ENCODE measurements at regions not wholly inside any gene's neighbourhood (a gene's known extent, or its start where the extent isn't known, plus 50 kb on each side); places are given as distances from the start of the nearest gene placed in this dataset.

DNA sequence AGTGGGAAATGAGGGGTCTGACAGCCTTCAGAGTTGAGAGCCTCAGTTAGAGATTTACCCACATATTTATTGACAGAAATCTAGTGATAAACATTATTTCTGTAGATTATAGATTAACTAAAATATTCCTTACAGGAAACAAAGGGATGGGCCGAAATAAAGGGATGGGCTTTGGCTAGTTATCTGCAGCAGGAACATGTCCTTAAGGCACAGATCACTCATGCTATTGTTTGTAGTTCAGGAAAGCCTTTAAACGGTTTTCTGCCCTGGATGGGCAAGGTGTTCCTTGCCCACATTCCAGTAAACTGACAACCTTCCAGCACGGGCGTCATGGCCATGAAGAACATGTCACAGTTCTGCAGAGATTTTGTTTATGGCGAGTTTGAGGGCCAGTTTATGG lies 154.8 kb upstream of the TOM1L1 start:
- no peak for DNase-seq

DNA sequence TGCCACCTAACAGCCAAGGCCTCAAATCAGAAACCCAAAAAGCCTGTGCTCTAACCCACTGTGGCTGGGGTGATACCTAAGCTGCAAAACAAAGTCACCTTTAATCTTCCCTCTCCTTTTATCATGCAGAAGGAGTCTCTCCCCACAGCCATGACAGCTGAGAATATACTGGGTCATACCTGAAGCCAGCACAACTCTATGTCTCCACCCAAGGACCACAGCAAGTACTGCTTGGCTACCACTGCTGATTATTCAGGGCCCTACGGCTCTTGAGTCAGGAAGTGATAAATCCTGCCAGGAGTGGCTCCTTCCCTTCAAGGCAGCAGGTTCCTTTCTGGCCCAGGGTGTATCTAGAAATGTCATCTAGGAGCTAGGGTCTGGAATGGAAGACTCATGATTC lies 151.5 kb upstream of the TOM1L1 start:
- DNase-seq = no peak

DNA sequence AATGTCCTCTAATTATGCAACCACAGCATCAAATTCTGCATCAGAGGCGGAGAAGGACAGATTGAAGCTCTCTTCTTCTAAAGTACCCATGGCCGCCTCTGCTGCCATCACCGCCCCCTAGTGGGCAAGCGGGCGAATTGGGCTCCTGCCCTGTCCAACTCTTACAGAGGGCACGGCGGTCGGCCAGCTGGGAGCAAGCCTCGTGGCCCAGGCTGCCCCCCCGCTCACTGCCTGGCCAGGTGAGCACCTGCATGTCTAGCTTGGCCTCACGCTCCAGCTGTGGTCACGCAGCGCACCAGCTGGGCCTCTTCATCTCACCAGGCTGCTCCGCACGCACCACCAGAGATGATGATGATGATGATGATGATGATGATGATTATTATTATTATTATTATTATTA lies 146.1 kb upstream of the TOM1L1 start:
- peak; percentile 1 for DNase-seq

DNA sequence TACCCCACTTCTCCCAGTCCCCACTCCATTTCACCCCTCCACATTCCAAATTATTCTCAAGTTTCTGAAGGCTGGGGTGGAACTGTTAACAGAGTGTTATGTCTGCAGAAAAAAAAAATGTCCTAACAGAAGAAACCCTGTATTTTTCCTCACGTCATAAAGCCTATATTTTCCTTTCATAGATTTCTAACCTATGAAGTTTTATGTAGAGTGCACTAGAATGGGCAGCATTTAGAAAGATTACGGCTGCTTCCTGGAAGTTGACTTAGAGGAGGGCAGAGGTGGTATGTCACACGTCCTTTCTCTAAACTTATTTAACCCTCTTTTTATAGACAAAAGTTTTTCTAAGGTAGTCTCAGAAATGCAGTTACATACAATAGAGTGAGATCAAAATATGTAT lies 139.8 kb upstream of the TOM1L1 start:
- no peak for DNase-seq

DNA sequence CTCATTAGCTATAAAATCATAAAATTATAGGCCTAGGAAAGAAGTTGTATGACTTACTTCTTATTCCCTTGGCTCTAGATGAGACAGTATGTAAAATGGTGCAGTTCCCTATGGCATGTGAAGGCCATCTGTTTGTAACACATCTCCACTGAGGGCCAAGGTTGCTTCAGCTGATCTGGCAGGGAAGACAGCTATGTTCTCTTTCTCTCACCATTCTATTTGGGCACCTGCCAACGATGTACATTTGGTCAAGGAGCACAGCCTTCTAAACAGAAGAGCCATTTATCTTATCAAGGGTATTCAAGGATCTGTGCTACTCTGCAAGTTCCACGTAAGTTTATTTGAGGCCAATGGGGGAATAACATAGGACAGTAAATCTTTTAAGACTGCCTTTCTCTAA lies 129.8 kb upstream of the TOM1L1 start:
- no peak for DNase-seq

DNA sequence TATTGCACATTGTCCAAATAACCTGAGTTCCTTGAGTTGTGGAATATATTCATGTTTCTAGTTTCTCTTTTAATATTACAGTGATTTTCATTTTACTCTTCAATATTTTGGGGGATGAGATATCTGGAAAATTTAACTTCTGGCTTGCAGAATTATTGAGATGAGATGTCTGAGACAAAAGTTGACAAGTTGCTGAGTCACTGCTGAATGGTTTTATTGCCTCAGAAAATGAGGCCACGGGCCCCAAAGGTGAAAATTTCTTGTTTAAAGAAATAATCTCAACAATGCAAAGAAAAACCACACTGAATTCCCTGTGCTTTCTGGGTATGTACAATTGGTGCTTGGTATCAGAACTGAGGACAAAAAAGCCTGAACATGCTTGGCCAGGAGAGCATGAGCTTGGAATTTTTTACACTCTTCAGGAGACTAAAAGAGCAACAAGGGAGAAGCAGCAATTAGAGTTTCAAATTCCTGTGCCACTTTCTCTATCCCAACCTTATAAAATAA lies 129.2 kb upstream of the TOM1L1 start:
- DNase-seq = no peak

DNA sequence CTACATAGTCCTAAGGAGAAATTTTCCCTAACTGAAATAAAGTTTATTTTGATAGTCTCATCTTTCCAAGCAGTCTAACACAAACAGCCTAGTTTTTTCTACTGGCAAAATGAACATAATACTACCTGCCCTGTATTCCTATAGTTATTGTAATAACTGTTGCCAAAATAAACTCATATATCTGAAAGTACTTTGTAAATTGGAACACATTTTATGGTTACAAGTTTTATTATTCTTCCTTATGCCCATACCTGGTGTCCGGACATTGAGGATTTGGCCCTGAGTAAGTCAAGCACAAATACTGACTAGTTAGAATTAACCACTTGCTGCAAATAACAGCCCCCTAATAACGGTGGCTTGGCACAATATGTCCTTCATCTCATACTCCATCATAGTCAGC lies 120.4 kb upstream of the TOM1L1 start:
- DNase-seq = no peak

DNA sequence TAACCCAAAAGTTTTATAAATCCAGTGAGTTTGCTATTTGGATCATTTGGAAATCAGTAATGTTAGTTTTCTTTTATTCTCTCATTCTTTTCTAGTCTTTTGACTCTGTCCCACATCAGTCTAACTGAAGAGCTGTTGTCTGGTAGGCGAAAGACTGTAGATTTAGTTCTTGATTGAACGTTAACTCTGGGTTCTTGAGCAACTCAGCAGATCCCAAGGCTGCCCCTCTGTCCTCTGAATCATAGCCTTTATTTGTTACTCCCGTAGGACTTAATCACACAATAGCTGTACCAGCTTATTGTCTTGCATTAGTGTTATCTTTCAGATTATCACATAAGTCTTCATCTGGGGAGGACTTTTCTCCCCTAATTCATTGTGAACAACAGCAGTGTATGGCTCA lies 119.3 kb upstream of the TOM1L1 start:
- no peak for DNase-seq

DNA sequence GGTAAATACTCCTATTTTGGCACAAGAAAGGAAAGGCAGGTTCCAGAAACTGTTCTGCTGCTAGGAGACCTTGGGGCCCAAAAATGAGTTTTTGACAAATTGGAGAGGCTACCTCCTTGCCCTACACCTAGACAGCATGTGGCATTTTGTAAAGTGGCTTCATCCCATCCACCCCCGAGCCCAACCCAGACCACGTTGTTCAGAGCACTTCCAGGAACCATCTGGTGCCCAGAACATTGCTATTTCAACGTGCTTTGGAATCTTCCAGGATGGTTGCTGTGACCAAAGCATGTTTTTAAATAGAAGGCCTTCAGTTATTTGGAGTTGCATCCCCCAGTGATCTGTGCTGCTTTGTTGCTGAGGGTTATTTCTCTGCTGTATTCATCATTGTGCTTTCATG lies 116.3 kb upstream of the TOM1L1 start:
- no peak for DNase-seq

DNA sequence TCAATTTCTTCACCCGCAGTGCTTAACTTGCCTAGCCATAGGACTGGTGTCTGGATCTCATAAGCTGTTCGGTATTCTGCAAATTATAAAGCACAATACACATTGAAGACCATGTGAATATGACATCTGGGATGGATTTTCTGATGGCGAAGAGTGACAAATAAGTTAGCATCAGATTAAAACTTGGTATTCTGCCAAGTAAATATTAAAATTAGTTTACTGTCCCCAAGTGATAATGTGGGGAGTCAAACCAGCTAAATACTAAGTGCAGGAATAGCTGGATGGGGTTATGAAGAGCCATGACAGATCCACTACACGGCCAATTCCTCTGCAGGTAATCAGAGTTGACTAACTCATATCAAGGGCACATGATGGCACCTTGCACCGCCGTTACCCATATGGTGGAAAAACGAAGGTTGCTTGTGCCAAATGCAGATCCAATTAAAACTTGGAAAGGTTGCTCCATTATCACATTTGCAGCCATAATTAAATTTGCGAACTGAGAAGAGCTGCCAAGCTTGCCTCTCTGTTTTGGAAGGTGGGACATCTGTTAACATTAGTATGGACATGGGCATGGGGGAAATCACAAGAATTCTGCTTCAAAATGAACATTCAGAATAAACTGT lies 114.9 kb upstream of the TOM1L1 start:
- DNase-seq = no peak

DNA sequence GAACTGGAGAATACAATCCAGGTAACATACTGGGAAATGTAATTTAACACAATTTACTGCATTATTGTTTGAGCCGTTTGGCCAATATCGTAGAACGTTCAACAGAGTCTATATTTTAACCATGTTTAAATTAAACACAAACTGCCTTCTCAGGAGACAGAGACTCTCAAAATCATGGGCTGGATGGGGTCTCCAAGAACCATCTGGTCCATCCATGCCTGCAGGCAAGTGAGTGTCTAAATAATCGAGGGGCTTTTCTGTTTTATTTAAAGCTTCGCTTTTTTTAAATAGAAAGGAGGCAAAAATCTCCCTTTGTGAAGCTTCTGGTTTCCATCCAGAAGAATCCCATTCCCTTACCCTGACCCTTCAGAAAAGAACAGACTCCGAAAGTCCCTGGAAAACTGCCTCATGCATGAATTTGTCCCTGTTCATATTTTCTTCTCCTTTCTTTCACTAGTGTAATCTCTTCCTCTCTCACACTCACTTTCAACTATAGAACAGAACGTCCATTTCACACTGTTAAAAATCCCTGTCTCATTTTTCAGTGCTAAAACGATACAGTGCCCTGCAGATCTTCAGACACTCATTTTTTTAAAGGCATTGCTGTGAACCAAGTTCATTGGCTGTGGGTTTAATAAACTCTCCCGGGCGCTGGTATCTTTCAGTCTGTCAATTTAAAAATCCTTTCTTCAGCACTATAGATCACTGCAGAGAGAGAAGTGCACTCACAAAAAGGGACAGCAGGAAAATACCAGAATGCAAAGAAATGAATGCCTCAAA lies 111.4 kb upstream of the TOM1L1 start:
- DNase-seq = no peak

DNA sequence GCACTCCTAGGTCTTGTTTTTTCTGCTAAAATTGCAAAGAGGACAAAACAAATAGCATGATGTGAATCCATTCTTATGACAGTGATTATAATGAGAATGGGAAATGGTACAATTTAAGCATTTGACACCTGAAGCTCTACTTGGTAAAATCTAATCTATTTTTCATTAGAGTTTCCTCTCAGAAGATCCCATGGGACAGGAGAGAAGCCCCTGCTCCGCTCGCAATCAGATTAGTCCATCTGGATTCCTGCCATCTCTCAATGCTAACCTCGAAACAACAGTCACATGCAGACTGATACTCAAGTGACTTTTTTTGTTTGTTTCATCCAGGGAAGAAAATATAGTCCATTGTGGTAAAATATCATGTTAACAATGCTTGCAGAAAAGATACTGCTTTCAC lies 107.4 kb upstream of the TOM1L1 start:
- no peak for DNase-seq

DNA sequence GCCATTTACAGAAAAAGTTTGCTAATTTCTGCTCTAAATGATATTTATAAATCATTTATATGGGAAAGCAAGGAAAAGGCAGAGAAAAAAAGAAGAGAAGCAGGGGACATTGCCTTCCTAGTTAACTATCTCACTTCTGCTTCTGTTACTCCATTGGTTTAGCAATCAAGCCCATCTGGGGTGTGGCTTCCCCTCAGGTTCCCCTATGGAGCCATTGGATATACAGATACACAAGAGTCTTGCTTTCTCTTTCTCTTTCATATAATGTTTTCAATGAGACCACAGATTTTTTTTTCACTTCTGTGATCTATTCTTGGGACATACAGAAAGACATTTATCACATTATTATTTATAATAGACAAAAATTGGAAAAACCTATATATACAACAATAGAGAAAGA lies 105.6 kb upstream of the TOM1L1 start:
- no peak for DNase-seq

DNA sequence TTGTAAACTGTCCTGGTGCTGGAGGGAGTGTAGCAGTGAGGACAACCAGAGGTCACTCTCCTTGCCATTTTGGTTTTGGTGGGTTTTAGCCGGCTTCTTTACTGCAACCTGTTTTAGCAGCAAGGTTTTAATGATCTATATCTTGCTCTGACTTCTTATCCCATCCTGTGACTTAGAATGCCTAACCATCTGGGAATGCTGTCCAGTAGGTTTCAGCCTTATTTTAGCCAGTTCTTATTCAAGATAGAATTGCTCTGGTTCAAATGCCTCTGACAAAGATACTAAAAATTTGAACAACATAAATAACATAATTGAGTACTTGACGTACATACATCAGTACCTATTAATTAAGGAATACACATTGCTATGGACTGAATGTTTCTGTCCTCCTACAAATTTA lies 93.3 kb upstream of the TOM1L1 start:
- no peak for DNase-seq

DNA sequence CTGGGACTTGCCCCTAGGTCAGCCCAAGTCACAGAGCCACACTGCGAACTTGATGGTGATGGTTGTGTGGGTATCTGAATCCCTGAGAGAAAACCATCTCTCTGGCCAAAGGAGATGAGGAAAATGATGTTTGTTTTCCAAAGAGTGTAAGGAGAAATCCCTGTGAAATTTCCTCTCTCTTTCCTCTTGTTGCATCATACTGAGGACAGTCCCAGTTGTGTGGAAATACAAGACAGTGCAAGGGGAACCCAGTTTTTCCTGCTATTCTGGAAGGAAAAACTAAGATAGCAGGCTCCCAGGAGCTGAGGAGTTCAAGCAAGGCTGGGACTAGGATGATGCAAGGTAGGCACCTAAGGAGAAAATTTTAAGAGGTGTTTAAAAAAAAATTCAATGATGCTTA lies 86.8 kb upstream of the TOM1L1 start:
- DNase-seq = no peak

DNA sequence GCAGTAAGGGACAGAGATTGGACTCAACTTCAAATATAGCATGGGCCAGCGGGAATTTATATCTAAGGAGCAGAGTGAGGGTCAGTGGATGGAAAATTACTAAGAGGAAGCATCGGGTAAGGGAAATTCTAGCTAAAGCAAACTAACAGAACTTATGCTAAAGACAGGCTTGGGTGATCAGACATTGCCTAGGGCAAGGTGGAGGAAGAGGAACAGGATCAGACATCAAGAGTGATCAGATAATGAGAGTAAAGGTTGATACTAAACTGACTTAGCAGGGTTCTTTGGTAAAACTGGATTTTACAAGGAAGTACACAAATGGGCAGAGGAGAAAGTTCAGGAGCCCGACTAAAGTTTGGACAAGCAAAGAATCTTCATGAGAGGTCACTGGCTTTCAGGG lies 86.3 kb upstream of the TOM1L1 start:
- DNase-seq = no peak

DNA sequence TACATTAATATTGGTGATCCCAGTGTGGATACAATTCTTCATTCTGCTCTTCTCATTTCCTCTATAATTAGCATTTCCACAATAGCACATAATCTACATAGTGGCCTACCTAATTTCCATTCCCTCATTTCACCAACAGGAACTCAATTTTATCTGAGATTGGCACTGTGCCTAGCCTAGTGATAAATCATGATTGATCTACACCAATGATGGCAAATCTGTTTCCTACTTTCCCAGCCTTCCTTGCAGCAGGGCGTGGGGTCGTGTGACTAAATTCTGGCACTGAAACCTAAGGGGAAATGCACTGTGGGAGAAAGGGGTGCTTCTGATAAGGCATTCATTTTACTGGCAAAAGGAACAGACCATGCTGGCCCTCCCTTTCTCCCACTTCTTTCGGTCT lies 66.6 kb upstream of the TOM1L1 start:
- DNase-seq = no peak

DNA sequence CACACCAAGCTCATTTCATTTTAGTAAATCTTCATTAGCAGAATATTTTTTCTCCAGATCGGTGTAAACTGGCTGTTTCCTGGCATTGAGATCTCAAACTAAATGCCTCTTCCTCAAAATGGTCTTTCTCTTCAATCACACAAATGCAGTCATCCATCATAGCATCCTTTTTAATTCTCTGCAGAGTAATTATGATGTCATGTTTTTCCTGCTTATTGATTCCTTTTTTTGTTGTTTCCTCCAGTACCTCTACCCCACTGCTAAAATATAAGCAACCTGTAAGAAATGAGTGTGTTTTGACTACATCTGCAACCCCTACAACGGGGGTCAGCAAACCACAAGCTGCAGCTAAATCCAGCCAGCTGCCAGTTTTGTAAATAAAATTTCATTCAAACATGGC lies 65.6 kb upstream of the TOM1L1 start:
- no peak for DNase-seq

DNA sequence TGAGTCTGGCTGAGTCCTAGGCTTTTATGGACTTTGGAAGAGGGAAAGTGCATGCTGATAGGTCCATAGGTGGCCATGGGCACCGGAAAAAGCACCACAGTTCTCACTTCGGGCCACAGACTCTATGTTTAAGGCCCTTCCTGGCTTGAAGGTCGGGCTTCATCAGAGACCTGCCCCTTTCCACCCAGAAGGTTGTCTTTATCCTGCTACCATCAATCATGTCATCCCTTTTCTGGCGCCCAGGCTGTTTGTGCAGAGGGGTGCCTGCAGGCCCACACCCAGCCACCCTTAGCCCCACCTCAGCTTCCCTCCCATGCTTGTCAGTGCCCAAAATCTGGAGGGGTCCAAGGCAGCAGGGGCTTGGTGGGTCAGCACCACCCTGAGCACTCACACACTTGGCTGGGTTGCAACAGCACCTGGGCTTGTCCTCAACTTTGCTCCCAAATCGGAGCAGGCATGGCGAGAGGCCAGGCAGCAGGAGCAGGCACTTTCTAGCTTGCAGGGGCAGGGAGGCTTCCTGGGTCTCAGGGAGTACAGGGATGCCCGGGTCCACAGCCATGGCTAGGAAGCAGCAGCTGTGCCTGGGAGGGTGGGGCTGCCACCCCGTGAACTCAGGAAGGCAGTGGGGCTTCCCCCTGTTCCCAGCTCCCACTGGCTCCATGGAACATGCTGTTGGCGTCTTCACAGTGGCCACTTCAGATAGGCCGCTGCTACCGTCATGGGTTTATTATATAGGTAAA lies 63.8 kb upstream of the TOM1L1 start:
- DNase-seq = no peak

DNA sequence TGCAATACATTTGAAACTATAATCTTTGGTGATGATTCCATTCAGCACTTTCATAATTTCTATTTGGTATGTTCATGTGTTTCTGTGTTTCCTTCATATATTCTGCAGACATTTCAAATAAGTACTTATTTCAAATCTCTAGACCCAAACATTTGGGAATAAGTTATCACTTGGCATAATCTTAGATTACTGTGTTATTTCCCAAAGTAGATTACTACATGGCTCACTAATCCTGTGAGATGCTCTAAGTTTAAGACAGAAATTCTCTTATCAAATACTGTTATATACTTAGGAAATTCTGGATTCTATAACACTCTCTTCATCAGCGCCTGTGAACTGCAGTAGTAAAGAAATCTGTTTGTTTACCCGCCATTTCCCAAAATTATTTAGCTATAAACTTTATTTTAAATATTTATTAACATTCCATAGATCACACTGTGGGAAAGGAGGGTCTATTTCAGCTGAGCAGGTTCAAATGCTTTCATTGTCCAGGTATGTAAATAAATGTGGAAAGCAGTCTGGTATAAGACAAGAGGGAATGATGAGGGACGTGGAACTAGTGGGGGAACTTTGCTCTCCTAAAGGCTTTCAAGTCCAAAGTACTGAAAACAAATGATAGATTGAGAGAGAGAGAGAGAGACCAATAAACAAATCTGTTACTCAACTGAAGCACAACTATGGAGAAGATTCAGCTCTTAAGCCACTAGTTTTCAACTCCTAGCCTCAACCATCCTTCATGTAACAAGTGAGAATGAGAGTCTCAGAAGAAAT lies 61.8 kb upstream of the TOM1L1 start:
- no peak for DNase-seq

DNA sequence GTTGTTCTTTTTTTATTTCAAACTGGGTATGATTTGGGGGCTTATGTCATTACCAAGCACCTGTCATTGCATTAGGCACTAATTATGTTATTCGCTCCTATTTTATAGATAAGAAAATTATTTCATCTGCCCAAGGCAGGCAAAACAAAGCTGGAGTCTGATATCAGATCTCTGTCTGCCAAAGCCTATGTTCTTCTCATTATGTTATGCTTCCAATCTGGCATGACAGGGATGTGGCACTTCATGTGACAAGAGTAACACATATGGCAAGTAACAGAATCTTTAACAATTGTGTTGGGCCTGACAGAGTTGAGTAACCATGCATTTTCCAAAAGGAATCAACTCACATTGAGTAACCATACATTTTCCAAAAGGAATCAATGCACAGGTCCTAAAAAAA lies 61.2 kb upstream of the TOM1L1 start:
- DNase-seq = no peak

DNA sequence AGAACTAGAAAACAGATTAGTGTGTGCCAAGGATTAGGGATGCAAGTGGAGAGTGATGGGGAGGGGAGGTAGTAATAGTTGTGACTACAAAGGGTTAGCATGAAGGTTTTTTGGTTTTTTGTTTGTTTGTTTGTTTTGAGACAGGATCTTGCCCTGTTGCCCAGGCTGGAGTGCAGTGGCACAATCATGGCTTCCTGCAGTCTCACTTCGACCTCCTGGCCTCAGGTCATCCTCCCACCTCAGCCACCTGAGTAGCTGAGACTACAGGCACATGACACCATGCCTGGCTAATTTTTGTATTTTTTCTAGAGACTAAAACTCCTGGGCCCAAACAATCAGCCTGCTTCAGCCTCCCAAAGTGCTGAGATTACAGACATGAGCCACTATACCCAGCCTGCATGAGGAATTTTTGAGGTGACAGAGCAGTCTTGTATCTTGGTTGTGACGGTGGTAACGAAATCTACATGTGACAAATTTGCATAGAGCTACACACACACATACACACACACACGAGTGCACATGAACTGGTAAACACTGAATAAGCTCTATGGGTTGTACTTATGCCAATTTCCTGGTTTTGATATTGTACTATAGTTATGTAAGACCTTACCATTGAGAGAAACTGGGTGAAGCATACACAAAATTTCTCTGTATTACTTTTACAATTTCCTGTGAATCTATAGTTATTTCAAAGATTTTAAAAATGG lies 59.6 kb upstream of the TOM1L1 start:
- DNase-seq = no peak

DNA sequence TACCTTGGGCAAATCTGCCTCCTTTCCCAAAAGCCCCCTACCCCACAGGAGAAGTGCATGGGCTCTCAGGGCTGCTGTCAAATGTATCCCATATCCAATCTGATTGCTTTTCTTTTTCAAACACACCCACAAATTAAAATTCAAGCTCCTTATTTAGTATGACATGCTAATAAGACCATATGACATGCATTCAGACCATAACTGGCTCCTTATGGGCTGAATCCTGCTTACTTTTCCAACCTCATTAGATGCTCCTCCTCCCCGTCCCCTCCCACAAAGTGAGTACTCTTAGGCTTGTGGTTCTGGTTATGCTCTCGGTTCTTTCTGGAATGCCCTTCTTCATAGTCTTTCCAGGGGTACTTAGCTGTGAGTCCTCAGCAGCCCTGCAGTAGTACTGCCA lies 59.0 kb upstream of the TOM1L1 start:
- DNase-seq = no peak

Measured in stimulated activated CD4-positive, alpha-beta T cell treated with anti-CD3 and anti-CD28 coated beads, Interleukin-1b, Interleukin-23, amount 100 ng/mL, for 48 hours (primary cell).